IMR-90 (cell line): ENCODE measurements at regions not wholly inside any gene's neighbourhood (a gene's known extent, or its start where the extent isn't known, plus 50 kb on each side); places are given as distances from the start of the nearest gene placed in this dataset.
A peak's percentile ranks its signal among the peaks of the same experiment; 100 is the strongest.
"Not testable (repeated sequence)": the region's sequence is repeated elsewhere in the genome, so short reads cannot be mapped to it uniquely, and the experiment has no call there.

Experiments
- ATAC-seq: fragments of 200-7000 bp; cut with Tn5 transposase; 2 replicates; pipeline ENCODE4 v1.9.1; 2020; ENCODE audit warnings: low read depth, mild to moderate bottlenecking, moderate library complexity
- BruUV-seq: library from RNA; stranded (reverse); fragments of 400-500 nt; replicated peaks from 2 replicates; lab custom pipeline; 2021; lab: Mats Ljungman, UMichigan
- CTCF ChIA-PET: fragments of 300-600 bp; formaldehyde crosslinking; extraction: SDS; loops from one replicate; lab custom pipeline; 2021; ENCODE audit warnings: antibody characterized with exemption; lab: Yijun Ruan, JAX
- POLR2A ChIA-PET: fragments of 300-600 bp; sonication (Branson Sonifier 250); formaldehyde crosslinking; loops from one replicate; lab custom pipeline; 2022; ENCODE audit warnings: antibody characterized with exemption; ENCODE audit not compliant: unreplicated experiment; lab: Charles Lee
- DNase-seq: peaks from one replicate; pipeline ENCODE4 v3.0.0; 2013
- H2AFZ ChIP-seq: replicated peaks from 2 replicates; pipeline ENCODE3; 2013; ENCODE audit warnings: low read length, mild to moderate bottlenecking; ENCODE audit not compliant: poor library complexity
- H2AK5ac ChIP-seq: 2 replicates; pipeline ENCODE4 v1.6.1; 2013; ENCODE audit warnings: low read depth, low read length, inconsistent platforms
- H2AK9ac ChIP-seq: replicated peaks from 2 replicates; pipeline ENCODE3; 2013; ENCODE audit warnings: mild to moderate bottlenecking, low read depth, low read length, moderate library complexity; ENCODE audit not compliant: poor library complexity
- H2BK120ac ChIP-seq: 2 replicates; pipeline ENCODE4 v1.6.1; 2013; ENCODE audit warnings: low read depth, low read length, inconsistent platforms
- H2BK15ac ChIP-seq: 3 replicates; pipeline ENCODE4 v1.6.1; 2013; ENCODE audit warnings: low read depth, low read length, inconsistent platforms
- H2BK20ac ChIP-seq: 2 replicates; pipeline ENCODE4 v1.6.1; 2013; ENCODE audit warnings: low read depth, mild to moderate bottlenecking, inconsistent platforms, low read length, moderate library complexity
- H2BK5ac ChIP-seq: 2 replicates; pipeline ENCODE4 v1.6.1; 2013; ENCODE audit warnings: mild to moderate bottlenecking, low read depth, low read length, inconsistent platforms; ENCODE audit not compliant: poor library complexity, severe bottlenecking
- H3K14ac ChIP-seq: replicated peaks from 2 replicates; pipeline ENCODE4 v1.6.1; 2013; ENCODE audit warnings: low read depth, low read length, inconsistent platforms
- H3K18ac ChIP-seq: 2 replicates; pipeline ENCODE4 v1.6.1; 2013; ENCODE audit warnings: low read depth, low read length, control low read depth
- H3K23ac ChIP-seq: 2 replicates; pipeline ENCODE4 v1.6.1; 2013; ENCODE audit warnings: low read depth, low read length, inconsistent platforms
- H3K27ac ChIP-seq: 2 replicates; pipeline ENCODE4 v1.5.1; 2013; ENCODE audit warnings: mild to moderate bottlenecking, control low read depth, low read length; ENCODE audit not compliant: insufficient read depth
- H3K27me3 ChIP-seq: 2 replicates; pipeline ENCODE4 v1.6.1; 2013; ENCODE audit warnings: low read length; ENCODE audit not compliant: control insufficient read depth, insufficient read depth
- H3K36me3 ChIP-seq: 2 replicates; pipeline ENCODE4 v1.6.1; 2013; ENCODE audit warnings: low read length, mixed read lengths; ENCODE audit not compliant: control insufficient read depth, insufficient read depth
- H3K4ac ChIP-seq: 2 replicates; pipeline ENCODE4 v1.6.1; 2013; ENCODE audit warnings: low read depth, low read length, inconsistent platforms
- H3K4me1 ChIP-seq: 2 replicates; pipeline ENCODE4 v1.6.1; 2013; ENCODE audit warnings: low read length, mixed read lengths; ENCODE audit not compliant: control insufficient read depth, insufficient read depth
- H3K4me2 ChIP-seq: 2 replicates; pipeline ENCODE4 v1.6.1; 2013; ENCODE audit warnings: low read depth, mild to moderate bottlenecking, control low read depth, low read length, moderate library complexity
- H3K4me3 ChIP-seq: 2 replicates; pipeline ENCODE4 v1.5.1; 2013; ENCODE audit warnings: low read depth, mild to moderate bottlenecking, control low read depth, low read length, moderate library complexity; ENCODE audit not compliant: insufficient read depth
- H3K56ac ChIP-seq: 2 replicates; pipeline ENCODE4 v1.6.1; 2013; ENCODE audit warnings: low read length, inconsistent platforms; ENCODE audit not compliant: insufficient read depth; ENCODE audit errors: extremely low read depth
- H3K79me1 ChIP-seq, 2 experiments: 2 replicates each; pipeline ENCODE4 v1.6.1; 2013; ENCODE audit warnings: low read length in 2 of 2, inconsistent platforms in 1 of 2, low read depth in 1 of 2
- H3K9ac ChIP-seq: 2 replicates; pipeline ENCODE4 v1.6.1; 2013; ENCODE audit warnings: low read depth, low read length, control low read depth
- H3K9me1 ChIP-seq: 2 replicates; pipeline ENCODE4 v1.6.1; 2013; ENCODE audit warnings: low read length, inconsistent platforms; ENCODE audit not compliant: insufficient read depth
- H3K9me3 ChIP-seq: 2 replicates; pipeline ENCODE4 v1.6.1; 2013; ENCODE audit warnings: low read length; ENCODE audit not compliant: control insufficient read depth, insufficient read depth
- H4K20me1 ChIP-seq: 2 replicates; pipeline ENCODE4 v1.6.1; 2013; ENCODE audit warnings: low read length, inconsistent platforms; ENCODE audit not compliant: insufficient read depth
- H4K5ac ChIP-seq: 2 replicates; pipeline ENCODE4 v1.6.1; 2013; ENCODE audit warnings: mild to moderate bottlenecking, low read depth, low read length, control low read depth
- H4K8ac ChIP-seq, 2 experiments: 2 replicates each; pipeline ENCODE4 v1.6.1; 2013; ENCODE audit warnings: low read depth in 2 of 2, low read length in 2 of 2, control low read depth in 1 of 2, inconsistent platforms in 1 of 2
- H4K91ac ChIP-seq: 2 replicates; pipeline ENCODE4 v1.6.1; 2013; ENCODE audit warnings: low read depth, low read length, inconsistent platforms; ENCODE audit not compliant: insufficient read depth
- CEBPB ChIP-seq: IDR thresholded peaks from 2 replicates; pipeline ENCODE4 v1.6.1; 2012; ENCODE audit warnings: low read depth, low read length, improper control_type of control experiment
- WGBS, 2 experiments: methylation state at CpG; one replicate each; pipeline versions ENCODE4 v1.1.5 to v1.1.7; 2013; ENCODE audit warnings: missing lambda C conversion rate in 2 of 2; ENCODE audit not compliant: insufficient read length in 1 of 2; ENCODE audit errors: extremely low coverage in 2 of 2; 5-methylcytosine and 5-hydroxymethylcytosine counted together
- dilution Hi-C: fragments of 300-500 bp; cut with HindIII; formaldehyde crosslinking; loops from one replicate; pipeline ENCODE4 v1.14.3; 2018; ENCODE audit warnings: low sequenced_read_pairs; ENCODE audit not compliant: unreplicated experiment
- in situ Hi-C: fragments of 300-500 bp; cut with MboI; formaldehyde crosslinking; loops from 3 replicates; pipeline ENCODE4 v1.14.3; 2019; ENCODE audit warnings: low sequenced_read_pairs, inconsistent platforms, mixed read lengths
- intact Hi-C: fragments of 100-400 bp; cut with micrococcal nuclease; formaldehyde crosslinking; loops from 2 replicates; pipeline ENCODE4 v1.10.0; 2022

DNA sequence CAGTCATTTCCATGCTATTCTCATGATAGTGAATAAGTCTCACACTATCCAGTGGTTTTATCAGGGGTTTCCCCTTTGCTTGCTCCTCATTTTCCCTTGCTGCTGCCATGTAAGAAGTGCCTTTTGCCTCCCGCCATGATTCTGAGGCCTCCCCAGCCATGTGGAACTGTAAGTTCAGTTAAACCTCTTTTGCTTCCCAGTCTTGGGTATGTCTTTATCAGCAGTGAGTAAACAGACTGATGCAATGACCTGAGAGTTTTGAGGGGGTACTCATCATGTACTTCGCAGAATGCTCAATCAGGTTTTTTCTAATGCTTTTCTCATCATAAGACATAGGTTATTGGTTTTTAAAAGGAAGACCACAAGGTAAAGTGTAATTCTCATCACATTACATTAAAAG is 949.4 kb upstream of the ADAMTS5 start:
- BruUV-seq, CTCF ChIA-PET, H2AFZ ChIP-seq, H3K36me3 ChIP-seq, H3K9ac ChIP-seq, H4K20me1 ChIP-seq, H2BK15ac ChIP-seq, intact Hi-C loops, H3K4ac ChIP-seq, H3K18ac ChIP-seq, H3K27me3 ChIP-seq, H4K8ac ChIP-seq, H3K14ac ChIP-seq, H3K23ac ChIP-seq, in situ Hi-C loops, H2AK9ac ChIP-seq, H2BK20ac ChIP-seq, H4K91ac ChIP-seq, dilution Hi-C loops, H3K9me3 ChIP-seq, H3K9me1 ChIP-seq, H4K5ac ChIP-seq, POLR2A ChIA-PET, H3K56ac ChIP-seq, H3K4me2 ChIP-seq, H2BK5ac ChIP-seq, H3K27ac ChIP-seq, H3K4me3 ChIP-seq, H2AK5ac ChIP-seq, H3K79me1 ChIP-seq, H3K4me1 ChIP-seq: not testable (repeated sequence)
- peak; percentile 61 for TF ChIP-seq CEBPB
- H2BK120ac ChIP-seq, result peak overlapping the region; percentile 22; the same call in 1 of the 2 replicates
- WGBS, 2 experiments, result no CpG with 5 or more reads among the region's 2 CpGs
- peak; percentile 24; the same call in 1 of the 2 replicates for ATAC-seq
- peak; percentile 76 for DNase-seq

DNA sequence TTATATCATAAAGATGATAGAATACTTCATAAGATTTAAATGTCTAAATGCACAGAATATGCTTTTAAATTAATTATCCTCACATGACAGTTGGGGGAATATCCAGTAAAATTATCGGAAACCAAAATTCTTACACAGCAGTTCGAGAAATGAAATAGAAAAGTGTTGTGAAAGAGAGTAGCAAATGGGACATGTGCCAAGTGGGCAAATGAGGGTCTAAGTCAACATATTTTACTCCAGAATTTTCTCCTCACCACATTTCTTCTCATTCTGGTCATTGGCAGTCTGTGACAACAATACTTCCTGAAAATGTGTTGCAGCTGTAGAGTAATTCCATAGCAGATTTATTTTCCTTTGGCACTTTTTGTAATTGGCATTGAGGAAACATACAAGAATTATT is 945.2 kb upstream of the ADAMTS5 start:
- H3K56ac ChIP-seq, CTCF ChIA-PET, H2AK5ac ChIP-seq, H2BK120ac ChIP-seq, H3K18ac ChIP-seq, H2BK5ac ChIP-seq, H2AFZ ChIP-seq, H3K9ac ChIP-seq, H2BK20ac ChIP-seq, H2AK9ac ChIP-seq, H3K23ac ChIP-seq, H3K14ac ChIP-seq, ATAC-seq, H3K36me3 ChIP-seq, H3K9me1 ChIP-seq, H4K5ac ChIP-seq, BruUV-seq, intact Hi-C loops, H3K4me2 ChIP-seq, DNase-seq, H3K27ac ChIP-seq, H3K79me1 ChIP-seq, H3K4me1 ChIP-seq, H3K27me3 ChIP-seq, H3K4ac ChIP-seq, POLR2A ChIA-PET, H3K4me3 ChIP-seq, dilution Hi-C loops, H2BK15ac ChIP-seq, H4K20me1 ChIP-seq, H4K8ac ChIP-seq, H3K9me3 ChIP-seq, H4K91ac ChIP-seq, in situ Hi-C loops: not testable (repeated sequence)
- WGBS, 2 experiments, result no CpG with 5 or more reads among the region's 2 CpGs
